GDM1 (cell line): ENCODE measurements at regions not wholly inside any gene's neighbourhood (a gene's known extent, or its start where the extent isn't known, plus 50 kb on each side); places are given as distances from the start of the nearest gene placed in this dataset.

Experiments used
- DNase-seq: peaks from one replicate; lab custom pipeline; 2025; lab: John Stamatoyannopoulos, UW

GRCh38 chr1:168918860-168919741, 187.4 kb upstream of the ATP1B1 start:
- DNase-seq = no peak

- DNase-seq = no peak
Measured at GRCh38 chr1:168920456-168921094, 185.9 kb upstream of the ATP1B1 start.

GRCh38 chr1:168921629-168922028, 184.9 kb upstream of the ATP1B1 start:
- DNase-seq = no peak

GRCh38 chr1:168923521-168924136, 182.9 kb upstream of the ATP1B1 start:
- no peak for DNase-seq

DNA sequence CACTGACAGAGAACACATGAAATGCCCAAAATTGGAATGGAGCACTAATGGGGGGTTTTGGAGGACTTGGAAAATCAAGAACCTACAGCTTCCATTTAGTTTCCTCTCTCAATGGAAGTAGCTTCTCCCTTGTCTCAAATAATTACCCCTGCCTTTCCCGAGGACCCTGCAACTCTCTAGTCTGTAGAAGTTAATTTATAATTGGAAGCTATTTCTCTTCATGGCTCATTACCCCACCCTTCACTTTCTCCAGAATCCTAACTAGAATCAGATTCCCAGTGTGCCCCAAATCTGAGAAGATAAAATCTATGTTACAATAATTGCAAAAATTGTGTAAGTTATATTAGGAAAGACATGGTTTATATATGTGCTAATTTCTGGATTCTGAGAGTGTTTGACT, 181.5 kb upstream of the ATP1B1 start:
- DNase-seq = no peak

DNA sequence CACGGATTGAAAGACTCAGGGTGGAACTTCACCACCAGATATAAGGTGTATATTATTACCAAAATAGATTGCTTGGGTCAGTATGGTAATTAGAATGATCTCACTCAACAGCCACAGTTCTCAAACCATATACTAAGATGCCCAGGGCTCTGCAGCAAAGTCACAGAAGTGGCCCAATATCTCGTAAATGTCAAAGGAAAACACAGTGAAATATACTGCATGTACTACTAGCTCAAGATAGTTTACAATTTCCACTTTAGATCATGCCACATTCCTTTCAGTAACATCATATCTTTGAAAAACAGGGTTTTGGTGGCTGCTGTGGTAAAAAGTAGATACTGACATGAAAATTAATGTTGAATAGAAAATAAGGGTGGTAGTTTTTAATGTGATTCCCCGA, 180.3 kb upstream of the ATP1B1 start:
- no peak for DNase-seq

- no peak for DNase-seq
Measured at GRCh38 chr1:168932539-168932938, 174.0 kb upstream of the ATP1B1 start.

GRCh38 chr1:168933141-168933805, 173.2 kb upstream of the ATP1B1 start:
- DNase-seq = no peak

GRCh38 chr1:168939110-168939946, 167.2 kb upstream of the ATP1B1 start:
- DNase-seq = no peak

DNA sequence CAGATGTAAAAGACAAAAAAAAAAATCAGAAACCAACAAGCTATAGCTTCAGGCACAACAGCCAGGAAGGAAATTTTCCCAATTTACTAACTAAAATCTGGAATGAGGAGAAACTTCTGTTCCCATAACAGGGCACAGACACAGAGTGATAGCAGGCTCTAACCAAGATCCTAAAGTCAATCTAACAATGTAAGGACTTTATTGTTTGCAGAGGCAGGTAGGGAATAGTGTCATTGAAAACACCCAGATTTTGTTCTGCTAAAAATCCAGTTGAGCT, 166.6 kb upstream of the ATP1B1 start:
- no peak for DNase-seq

- DNase-seq = no peak
Measured at GRCh38 chr1:168941640-168942039, 164.8 kb upstream of the ATP1B1 start.

DNA sequence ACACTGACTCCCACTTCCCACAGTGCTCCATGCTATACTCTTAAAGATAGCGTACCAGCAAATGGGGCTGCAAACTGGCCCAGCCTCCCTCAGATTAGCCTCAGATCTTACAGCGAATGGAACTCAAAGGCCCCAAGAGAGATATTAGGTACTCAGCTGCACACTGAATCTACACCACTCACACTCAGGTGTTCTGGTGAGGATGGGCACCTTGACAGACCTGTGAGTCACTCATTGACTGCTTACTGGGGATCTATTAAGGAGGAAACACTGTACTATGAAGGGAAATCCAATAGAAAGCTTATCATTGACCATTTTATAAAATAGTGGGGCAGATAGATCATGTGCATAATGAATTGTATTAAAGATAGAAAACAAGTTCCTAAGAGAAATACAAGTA, 164.3 kb upstream of the ATP1B1 start:
- DNase-seq = no peak

DNA sequence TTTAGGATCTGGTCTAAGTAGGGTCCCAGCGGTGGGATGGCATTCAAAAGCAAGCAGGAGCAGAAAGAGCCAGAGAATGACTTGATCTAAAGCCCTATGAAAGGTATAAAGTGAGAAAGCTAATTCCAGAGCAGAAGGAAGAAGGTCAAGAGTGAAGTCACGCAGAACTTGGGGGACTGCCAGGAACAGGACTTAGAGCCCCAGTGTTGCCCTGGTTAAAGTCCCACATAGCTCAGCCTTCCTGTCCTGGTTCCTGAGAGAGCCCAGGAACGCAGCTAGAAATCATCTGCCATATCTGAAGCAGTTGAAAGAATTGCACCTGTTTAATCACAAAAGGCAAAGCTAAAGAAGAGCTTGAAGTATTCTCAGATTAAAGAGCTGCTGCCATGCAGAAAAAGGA, 160.6 kb upstream of the ATP1B1 start:
- no peak for DNase-seq

DNA sequence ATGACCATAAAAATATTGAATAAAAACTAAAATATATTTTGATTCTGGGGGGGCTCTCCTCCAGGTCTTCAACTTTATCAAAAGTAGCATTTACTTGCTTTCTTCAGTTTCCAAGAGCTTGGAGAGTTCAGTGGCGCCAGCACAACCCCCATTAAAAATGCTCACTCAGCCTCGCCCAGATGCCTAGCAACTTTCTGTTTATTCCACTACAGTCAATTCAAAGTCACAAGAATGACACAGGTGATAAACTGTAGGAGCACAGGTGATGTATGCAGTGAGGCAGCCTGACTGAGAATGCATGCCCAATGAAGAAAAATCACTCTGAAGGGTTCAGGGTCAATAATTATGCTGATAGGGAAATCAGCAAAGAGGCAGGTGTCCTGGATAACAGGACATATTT, 159.4 kb upstream of the ATP1B1 start:
- DNase-seq = no peak

- DNase-seq = no peak
Measured at GRCh38 chr1:168949672-168950071, 156.8 kb upstream of the ATP1B1 start.

GRCh38 chr1:168957818-168958217, 148.7 kb upstream of the ATP1B1 start:
- no peak for DNase-seq

DNA sequence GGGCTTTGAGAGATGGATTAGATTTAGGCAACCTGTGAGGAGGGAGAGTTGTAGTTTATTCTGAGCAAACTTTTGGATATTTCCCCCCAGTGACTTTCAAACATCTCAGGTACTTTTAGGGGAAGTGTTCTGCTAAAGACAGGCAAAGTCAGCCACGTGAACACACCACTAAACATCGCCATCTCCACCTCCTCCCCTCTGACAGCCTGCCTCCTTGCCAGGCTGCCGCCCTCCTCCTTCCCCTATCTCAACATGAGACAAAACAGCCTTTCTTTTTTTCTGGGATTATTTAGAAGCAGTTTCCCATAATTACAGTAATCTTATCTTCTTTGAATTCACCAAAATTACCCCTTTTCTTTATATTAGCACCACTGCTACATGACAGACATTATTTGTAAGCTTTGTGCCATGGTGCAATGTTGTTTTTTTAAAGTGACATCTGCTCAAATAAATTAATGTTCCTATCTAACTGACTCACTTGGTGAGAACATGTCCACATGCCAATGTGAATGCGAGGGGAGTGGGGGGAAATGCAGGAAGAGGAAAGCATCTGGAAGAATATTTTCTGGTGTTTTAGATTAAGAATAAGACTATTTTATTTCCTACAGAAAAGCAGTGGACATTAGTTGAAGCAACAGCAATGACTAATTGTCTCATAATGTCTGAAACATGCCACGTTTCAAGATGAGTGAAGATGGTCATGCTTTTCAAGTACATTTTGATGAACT, 147.8 kb upstream of the ATP1B1 start:
- DNase-seq = no peak

DNA sequence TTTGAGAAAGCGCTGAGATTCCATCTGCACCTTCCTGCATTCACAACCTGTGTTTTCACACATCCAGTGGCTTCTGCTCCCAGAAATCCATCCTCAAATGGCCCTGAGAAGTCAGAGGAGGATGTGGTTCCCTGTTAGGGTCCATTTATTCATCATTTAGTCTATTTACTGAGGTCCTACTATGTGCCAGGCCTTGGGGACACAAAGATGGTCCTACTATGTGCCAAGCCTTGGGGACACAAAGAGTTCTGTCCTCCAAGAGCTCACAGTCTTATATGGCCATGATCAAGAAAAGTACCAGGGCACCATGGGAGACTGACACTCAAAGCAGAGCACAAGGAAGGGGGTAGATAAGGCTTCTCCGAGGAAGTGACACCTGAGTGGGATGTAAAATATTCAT, 147.1 kb upstream of the ATP1B1 start:
- no peak for DNase-seq

GRCh38 chr1:168960114-168960513, 146.4 kb upstream of the ATP1B1 start:
- DNase-seq = no peak

DNA sequence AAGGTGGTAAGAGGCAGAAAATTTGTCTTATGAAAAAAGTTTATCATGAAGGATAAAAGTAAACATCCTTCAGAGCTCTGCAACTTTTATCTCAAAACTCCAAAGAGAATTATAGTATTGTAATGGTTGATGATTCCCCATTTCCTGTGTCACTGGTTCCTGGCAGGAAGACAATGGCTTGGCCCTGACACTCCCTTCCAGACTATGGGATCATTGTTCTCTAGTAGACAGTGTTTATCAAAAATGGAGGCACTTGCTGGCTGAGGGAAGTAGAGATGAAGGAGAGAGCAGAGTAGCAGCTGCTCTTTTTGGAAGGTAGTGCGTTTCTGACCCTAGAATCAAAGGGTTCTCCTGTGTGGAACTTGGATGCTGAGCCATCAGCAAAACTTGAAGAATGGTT, 145.9 kb upstream of the ATP1B1 start:
- DNase-seq = no peak

- no peak for DNase-seq
Measured at GRCh38 chr1:168963601-168964000, 142.9 kb upstream of the ATP1B1 start.
